AML-193 (cell line): ENCODE measurements at regions not wholly inside any gene's neighbourhood (a gene's known extent, or its start where the extent isn't known, plus 50 kb on each side); places are given as distances from the start of the nearest gene placed in this dataset.
A peak's percentile ranks its signal among the peaks of the same experiment; 100 is the strongest.

Source experiments
- DNase-seq, 2 experiments: peaks; one replicate each; lab custom pipeline; 2025; lab: John Stamatoyannopoulos, UW

GRCh38 chr7:118298771-118299170 is 74.3 kb downstream of the ANKRD7 start:
- DNase-seq: no peak

GRCh38 chr7:118300177-118300576 is 75.7 kb downstream of the ANKRD7 start:
- no peak for DNase-seq

GRCh38 chr7:118304100-118304499 is 79.6 kb downstream of the ANKRD7 start:
- DNase-seq: no peak

GRCh38 chr7:118305671-118306070 is 81.2 kb downstream of the ANKRD7 start:
- DNase-seq: peak; percentile 74

- no peak for DNase-seq
Measured at GRCh38 chr7:118306771-118307170, 82.3 kb downstream of the ANKRD7 start.

- DNase-seq: peak; percentile 96 to 98
Measured at GRCh38 chr7:118311121-118311836, 86.8 kb downstream of the ANKRD7 start.

GRCh38 chr7:118312051-118312450 is 87.5 kb downstream of the ANKRD7 start:
- DNase-seq: peak in 1 of 2 experiments; percentile 38

- DNase-seq: no peak
Measured at GRCh38 chr7:118312966-118313365, 88.5 kb downstream of the ANKRD7 start.

- DNase-seq: no peak
Measured at GRCh38 chr7:118324790-118325449, 100.4 kb downstream of the ANKRD7 start.

- no peak for DNase-seq
Measured at GRCh38 chr7:118325450-118325808, 100.9 kb downstream of the ANKRD7 start.

GRCh38 chr7:118327174-118327573 is 102.7 kb downstream of the ANKRD7 start:
- no peak for DNase-seq

GRCh38 chr7:118328505-118329211 is 104.2 kb downstream of the ANKRD7 start:
- no peak for DNase-seq

- DNase-seq: no peak
Measured at GRCh38 chr7:118330388-118330787, 105.9 kb downstream of the ANKRD7 start.

GRCh38 chr7:118346748-118347147 is 122.2 kb downstream of the ANKRD7 start:
- DNase-seq: no peak

GRCh38 chr7:118349604-118350003 is 125.1 kb downstream of the ANKRD7 start:
- DNase-seq: no peak

GRCh38 chr7:118350260-118350659 is 125.8 kb downstream of the ANKRD7 start:
- no peak for DNase-seq

- DNase-seq: peak; percentile 70 to 74
Measured at GRCh38 chr7:118352867-118353453, 128.5 kb downstream of the ANKRD7 start.

- DNase-seq: no peak
Measured at GRCh38 chr7:118366363-118366762, 141.9 kb downstream of the ANKRD7 start.

- DNase-seq: no peak
Measured at GRCh38 chr7:118368958-118369357, 144.5 kb downstream of the ANKRD7 start.

- DNase-seq: no peak
Measured at GRCh38 chr7:118369987-118370386, 145.5 kb downstream of the ANKRD7 start.

GRCh38 chr7:118372530-118372929 is 148.0 kb downstream of the ANKRD7 start:
- peak; percentile 59 to 64 for DNase-seq

- no peak for DNase-seq
Measured at GRCh38 chr7:118389629-118390028, 165.1 kb downstream of the ANKRD7 start.

GRCh38 chr7:118404211-118404610 is 179.7 kb downstream of the ANKRD7 start:
- DNase-seq: no peak
